GM18498 (cell line): ENCODE measurements at regions not wholly inside any gene's neighbourhood (a gene's known extent, or its start where the extent isn't known, plus 50 kb on each side); places are given as distances from the start of the nearest gene placed in this dataset.
"Not testable (repeated sequence)": the region's sequence is repeated elsewhere in the genome, so short reads cannot be mapped to it uniquely, and the experiment has no call there.

ENCODE experiments used
- ATAC-seq: cut with Tn5 transposase; IDR thresholded peaks from one replicate; pipeline ENCODE4 v1.9.1; 2021; ENCODE audit warnings: mild to moderate bottlenecking, moderate library complexity; ENCODE audit not compliant: unreplicated experiment

DNA sequence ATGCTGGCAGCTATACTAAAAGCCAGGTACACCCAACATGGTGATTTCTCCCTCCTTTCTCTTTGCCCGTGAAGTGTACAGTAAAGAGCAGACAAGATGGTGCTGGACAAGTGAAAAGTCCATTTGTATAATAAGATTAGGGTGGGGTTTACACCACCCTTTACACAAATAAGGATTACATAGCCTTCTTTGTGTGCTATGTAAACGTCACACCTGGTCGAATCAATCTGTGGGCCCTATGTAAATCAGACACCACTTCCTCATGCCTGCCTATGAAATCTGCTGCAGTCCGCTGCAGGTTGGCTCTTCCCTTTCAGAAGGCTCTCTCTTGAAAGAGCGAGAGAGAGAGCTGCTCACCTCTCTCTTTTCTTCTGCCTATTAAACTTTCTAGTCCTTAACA is 1054.3 kb upstream of the SLC39A10 start:
- ATAC-seq: no peak

DNA sequence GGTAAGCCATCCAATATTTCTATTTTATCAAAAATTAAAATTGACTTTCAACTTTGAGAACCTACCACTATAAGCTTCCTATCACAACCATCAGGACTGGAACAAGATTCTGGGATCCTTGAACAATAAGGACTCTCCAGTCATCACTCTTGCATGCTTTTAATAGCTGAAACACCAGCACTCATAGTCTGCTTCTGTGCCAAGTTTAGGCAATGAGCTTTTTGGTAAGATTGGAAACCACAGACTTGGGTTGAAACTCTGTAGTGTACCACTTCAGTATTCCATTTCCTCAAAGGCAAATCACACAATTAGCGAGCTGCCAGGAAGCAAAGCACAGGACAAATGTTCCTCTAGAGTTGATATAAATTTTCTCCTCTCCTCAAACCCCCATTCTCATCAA is 1065.8 kb upstream of the SLC39A10 start:
- no peak for ATAC-seq

DNA sequence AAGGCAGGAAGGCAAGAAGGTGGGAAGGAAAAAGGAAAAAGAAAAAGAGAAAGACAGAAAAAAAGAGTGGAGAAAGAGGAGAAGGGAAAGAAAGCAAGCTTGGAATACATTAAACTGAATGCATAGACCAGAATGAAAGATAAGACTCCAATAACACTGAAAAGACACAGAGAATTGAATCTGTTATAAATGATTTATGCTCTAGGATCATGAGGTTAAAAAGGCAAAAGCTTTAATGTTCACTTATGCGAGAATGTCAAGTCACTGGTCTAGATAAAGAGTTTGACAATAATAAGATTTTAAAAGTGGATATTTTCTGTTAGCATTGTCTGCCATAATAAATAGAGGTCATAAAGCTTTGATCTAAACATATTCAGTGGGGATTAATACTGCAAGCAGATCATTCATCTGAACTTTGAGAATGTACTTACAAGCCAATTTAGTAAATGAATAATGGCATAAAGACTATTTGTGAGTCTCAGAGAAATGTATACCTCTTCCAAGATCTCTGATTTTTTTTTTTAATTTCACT is 1069.2 kb upstream of the SLC39A10 start:
- ATAC-seq: no peak

DNA sequence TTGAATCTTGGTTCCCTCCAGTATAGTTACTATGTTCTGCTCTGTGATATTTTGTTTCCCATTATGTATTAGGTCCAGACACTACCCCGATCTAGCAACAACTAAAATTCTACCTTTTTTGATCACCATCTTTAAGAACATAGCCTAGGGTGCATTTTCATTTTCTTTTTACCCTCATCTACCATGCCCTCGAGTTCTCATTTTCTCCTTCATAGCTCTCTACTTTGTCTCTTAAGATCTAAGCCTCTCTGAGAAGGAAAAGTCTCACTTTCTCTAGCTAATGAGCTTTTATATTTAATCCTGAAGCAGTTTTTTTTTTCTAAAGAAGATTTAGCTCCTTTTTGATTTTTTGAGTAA is 1089.4 kb upstream of the SLC39A10 start:
- peak; percentile 50 for ATAC-seq

DNA sequence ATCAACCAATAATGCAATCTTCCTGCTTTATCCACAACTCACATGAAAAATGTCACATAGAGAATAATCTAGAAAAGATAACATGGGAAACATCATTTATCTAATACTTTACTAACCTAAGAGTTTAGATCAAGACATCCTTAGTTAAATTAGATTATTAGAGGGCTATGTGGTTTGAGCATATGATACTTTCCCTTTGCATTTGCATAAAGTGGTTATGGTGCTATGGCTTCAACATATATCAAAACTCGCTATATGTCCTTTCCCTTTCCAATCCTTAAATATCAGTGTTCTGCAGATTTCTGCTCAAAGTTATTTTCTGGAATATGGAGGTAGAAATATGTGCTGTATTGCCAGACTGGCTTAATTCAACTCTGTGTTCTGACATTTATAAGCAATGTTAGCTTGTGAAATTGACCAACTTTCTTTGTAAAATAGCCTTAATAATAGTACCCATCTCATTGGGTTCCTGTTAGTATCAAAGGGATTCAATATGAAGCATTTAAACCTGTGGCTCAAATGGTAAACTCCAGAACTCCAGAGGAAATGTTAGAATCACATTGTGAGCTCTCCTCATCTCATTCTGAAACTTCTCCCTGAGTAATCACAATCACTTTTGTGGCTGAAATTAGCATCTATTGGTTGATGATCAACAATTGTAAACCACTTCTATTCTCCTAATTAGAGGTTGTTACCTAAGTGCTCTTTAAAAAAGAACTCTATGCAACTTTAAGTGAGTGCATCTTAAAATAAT is 1089.9 kb upstream of the SLC39A10 start:
- peak; percentile 76 for ATAC-seq

DNA sequence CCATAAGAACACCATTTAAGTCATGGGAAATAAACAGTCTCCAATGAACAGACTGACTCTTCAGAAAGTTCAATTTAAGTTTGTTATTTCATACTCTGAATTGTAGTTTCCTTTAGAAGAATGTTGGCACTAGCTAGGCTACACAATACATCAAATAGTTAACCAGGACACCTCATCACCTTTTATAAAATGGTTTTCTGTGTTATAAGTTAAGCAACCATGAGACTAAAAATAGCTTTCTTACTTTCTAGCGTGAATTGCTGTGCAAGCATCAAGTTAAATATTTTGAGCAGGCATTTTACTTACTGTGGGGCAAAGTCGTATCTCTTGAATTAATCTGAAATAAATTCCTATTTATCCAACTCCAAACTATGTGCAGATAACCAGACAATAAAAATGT is 1092.6 kb upstream of the SLC39A10 start:
- no peak for ATAC-seq

DNA sequence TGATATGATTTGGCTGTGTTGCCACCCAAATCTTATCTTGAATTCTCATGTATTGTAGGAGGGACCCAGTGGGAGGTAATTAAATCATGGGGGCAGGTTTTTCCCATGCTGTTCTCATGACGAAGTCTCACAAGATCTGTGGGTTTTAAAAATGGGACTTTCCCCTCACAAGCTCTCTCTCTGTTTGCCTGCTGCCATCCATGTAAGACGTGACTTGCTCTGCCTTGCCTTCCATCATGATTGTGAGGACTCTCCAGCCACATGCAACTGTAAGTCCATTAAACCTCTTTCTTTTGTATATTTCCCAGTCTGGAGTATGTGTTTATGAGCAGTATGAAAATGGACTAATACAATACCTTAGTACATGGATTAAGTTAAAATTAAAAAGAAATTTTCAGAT is 1094.7 kb upstream of the SLC39A10 start:
- no peak for ATAC-seq

DNA sequence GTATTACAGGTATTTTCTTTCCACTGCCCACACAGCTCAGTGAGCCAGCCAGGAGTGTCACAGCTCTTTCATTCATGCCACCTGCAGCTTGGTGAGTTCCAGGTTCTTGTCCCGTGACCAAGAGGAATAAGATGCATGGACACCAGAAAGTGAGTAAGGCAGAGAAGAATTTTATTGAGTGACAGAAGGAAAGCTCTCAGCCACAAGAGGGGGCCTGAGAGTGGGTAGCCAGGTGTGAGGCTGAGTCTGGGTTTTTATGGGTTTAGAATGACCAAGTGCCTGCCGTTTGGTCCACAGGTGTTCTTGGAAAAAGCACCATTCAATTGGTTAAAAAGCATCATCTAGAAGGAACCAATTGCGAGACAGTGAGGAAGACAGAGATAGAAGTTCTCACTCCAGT is 1097.1 kb upstream of the SLC39A10 start:
- ATAC-seq: no peak

DNA sequence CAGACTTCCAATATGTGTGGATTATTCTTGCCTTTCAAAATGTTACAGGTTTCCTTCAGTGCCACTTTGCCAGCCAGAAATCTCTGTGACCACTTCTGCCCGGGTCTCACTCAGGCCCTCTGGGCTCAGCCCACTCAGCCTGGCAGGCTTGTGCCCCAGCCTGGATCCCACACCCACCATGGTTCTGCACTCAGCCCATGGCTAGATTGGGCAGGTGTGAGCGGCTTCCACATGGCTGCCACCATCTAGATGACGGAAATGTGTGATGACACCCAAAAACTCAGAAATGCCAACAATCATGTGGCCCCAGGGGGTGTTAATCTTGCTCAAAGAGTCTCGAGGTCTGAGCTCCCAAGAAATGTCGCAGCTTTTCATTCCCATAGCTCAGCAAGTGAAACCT is 1097.5 kb upstream of the SLC39A10 start:
- ATAC-seq: no peak

DNA sequence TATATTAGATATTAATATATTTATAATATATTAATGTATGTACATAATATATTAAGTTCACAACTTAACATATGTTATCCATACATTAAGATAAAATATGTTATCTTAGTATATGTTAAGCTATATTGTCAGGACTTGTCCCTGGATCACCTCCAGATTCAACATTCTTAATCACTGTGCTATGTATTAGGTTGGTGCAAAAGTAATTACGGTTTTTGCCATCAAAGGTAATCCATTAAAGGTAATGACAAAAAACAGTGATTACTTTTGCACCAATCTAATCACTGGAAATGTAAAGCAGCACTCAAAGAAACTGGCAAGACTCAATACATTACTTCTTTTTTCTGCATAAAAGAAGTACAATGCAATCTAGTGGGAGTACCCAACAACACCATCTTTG is 1099.0 kb upstream of the SLC39A10 start:
- ATAC-seq: no peak

DNA sequence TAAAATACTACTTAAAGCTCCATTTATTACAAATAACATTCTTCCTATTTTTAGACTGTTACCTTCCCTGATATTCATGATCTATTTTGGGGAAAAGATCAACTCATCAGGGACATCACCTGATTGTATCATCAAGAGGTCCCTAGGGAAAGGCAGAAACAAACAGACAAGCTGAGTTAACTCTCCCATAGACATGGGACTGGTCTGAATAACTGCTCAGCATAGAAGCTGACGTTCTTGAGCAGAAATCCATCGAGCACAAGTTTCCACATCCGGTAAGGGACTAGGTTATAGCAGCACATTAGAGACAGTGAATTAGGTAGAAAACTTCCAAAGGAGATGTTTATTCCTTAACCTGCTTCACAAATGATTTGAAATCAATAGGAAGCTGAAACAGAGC is 1100.4 kb upstream of the SLC39A10 start:
- no peak for ATAC-seq

DNA sequence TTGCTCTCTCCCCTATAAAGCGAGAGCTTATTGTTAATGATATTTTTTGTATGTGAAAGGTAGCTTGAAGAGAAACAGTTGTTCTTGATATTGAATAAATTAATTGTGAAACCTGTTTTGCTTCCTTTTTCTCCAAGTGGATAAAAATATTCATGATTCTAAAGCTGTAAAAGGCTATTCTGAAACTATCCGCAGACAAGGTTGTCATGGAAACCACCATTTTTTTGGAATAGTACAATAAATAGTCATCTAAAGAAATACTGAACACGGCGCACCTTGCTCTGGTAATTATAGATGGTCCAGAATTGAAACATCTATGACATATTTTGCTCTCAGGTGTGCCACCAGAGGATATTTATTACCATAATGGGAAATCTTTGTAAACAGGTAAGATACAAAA is 1103.0 kb upstream of the SLC39A10 start:
- no peak for ATAC-seq

DNA sequence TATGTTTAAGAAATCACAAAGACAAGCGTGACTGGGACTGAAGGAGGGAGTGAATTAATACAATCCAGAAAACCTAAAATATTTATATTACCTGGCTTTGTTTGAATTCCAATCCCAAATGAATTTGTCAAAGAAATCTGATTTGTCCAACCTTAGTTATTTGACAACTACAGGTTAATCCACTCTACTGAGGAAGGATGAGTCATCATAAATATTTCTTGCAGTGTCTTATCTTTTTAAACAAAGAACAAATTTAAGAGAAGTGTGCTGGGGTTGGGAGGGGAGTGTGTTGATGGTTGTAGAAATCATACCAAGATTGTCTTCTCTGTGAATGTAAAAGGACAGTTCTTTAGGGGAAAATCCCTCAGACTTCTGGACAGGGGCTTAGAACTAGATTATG is 1106.3 kb upstream of the SLC39A10 start:
- no peak for ATAC-seq

DNA sequence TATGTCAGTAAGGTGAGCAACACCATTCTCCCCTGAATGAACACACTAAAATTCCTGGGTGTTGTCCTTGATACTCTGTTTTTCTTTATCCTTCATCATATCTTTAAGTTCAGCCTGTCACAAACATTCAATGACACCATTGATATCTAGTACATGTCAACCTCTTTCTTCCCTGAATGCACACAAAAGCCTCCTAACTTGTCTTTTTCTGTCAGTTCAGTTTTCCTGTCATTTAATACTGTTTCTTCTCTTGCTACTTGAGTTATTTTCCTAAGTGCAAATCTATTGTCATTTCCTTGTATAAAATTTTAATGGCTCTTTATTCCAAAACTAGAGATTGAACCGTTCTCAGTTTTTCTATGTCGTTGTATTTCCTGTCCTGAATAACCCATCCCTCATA is 1107.6 kb upstream of the SLC39A10 start:
- ATAC-seq: no peak

DNA sequence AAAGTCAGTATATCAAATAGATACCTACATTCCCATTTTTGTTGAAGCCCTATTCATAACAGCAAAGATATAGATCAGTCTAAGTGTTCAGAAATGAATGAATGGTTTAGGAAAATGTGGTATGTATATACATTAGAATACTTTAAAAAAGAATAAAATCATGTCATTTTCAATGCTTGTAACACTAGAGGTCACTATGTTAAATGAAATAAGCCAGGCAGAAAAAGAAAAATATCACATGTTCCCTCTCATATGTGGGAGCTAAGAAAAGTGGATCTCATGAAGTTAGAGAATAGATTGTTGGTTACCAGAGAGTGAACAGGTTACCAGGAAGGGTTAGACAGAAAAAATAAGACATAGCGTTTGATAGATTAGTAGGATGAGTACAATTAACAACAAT is 1111.0 kb upstream of the SLC39A10 start:
- ATAC-seq: no peak

DNA sequence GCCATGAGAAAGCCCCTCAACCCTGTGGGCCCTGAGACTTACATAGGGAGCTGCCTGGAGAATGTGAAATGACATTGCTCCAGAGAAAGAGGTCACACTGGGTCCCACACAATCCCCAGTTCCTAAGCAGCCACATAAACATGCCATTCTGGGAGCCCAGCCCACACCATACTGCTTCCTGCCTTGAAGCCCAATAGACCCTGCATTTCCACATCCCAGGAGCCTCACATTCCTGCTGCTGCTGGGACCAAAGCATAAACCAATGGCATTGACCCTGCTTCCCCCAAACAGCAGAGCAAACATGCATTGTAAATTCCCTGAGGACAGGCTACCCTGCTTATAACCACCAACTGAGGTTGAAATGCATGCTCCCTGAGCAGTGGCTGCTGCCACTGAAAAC is 1117.6 kb upstream of the SLC39A10 start:
- ATAC-seq: no peak

DNA sequence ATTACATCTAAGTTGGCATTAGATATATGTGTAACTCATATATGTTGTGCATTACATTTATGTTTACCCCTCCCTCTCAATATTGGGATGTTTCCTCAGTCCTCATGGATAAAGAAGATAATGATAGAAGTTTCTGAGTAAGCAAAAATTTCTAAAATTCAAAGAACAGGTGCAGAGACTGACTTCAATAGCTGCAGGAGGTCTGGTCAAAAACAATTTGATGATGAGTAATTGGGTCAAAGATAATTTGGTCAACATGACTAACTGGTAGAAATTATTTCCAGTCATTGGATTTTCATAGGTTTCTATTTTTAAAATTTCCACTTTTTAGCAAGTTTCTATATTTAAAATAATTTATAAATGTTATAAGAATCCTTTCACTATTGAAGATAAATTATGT is 1130.9 kb upstream of the SLC39A10 start:
- ATAC-seq: no peak

DNA sequence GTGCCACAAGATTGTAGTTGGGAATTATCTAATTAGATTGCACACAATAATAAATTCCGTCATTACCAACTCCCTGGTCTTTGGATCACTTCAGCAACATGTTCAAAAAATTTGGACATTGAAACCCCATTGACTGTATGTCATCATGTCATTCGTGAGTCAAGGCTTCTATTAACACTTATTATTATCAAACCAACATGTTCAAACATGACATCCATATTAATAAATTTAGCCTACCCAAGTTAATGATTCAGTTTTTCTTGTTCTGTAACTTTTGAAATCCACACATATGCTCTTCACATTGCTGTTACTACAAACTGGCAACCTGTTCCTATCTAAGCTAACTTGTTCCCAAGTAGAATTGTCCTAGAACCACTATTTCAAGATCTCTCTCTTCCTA is 1142.7 kb upstream of the SLC39A10 start:
- no peak for ATAC-seq

DNA sequence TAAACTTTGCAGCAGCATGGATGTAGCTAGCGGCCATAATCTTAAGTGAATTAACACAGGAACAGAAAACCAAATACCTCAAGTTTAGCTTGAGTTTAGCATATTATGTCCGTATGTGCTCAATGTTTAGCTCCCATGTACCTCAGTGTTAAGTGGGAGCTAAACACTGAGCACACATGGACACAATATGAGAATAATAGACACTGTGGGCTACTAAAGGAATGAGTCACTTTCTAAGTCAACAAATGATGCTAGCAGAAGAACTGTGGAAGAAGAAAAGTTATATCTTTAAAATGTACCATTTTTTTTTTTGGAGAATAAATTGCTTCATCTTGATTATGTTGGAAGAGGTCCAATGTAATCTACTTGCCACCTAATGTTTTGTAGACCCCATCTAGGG is 1146.0 kb upstream of the SLC39A10 start:
- not testable (repeated sequence) for ATAC-seq

DNA sequence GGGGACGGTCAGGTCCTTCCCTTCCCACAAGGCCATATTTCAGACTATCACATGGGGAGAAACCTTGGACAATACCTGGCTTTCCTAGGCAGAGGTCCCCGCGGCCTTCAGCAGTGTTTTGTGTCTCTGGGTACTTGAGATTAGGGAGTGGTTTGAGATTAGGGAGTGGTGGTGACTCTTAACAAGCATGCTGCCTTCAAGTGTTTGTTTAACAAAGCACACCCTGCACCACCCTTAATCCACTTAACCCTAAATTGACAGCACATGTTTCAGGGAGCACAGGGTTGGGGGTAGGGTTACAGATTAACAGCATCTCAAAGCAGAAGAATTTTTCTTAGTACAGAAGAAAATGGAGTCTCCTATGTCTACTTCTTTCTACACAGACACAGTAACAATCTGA is 1152.2 kb upstream of the SLC39A10 start:
- not testable (repeated sequence) for ATAC-seq

DNA sequence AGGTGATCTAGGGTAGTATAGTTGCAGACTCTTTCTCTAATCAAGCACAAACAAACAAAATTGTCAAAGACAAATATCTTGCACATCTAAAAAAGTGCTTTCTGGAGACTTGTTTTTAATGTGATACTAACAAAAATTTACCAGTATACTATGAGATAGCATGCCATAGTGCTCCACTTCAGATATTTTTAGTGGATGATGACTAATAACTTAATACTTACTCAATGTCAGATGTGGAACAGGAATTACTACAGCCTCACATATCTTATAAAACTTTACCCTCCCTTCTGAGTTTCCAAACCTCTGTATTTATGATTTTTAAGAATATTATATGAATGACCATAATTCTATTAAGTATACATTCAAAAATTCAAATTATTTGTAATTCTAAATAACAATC is 1162.0 kb upstream of the SLC39A10 start:
- ATAC-seq: no peak

DNA sequence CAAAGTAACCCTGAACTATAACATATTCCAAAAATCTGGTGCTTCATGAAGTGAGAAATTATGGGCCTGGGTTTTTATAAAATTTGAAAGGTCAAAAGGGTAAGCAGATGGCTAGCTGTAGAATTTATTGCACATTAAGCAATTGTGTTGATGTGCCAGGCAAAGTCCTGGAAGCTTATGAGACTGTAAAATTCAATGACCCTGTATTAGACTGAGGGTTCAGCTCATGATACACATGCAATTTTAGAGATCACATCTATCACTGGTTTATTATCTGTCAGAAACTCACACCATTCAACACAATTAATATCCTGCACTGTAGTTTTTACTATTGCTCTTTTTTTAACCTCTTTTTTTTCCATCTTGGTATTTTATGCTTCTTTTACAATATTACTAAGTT is 1162.6 kb upstream of the SLC39A10 start:
- no peak for ATAC-seq
